GM12878 (cell line): ENCODE measurements at regions not wholly inside any gene's neighbourhood (a gene's known extent, or its start where the extent isn't known, plus 50 kb on each side); places are given as distances from the start of the nearest gene placed in this dataset.
A peak's percentile ranks its signal among the peaks of the same experiment; 100 is the strongest.

Experiments used
- ATAC-seq: fragments of 200-7000 bp; cut with Tn5 transposase; 3 replicates; pipeline ENCODE4 v1.9.1; 2020; ENCODE audit warnings: mild to moderate bottlenecking, moderate library complexity
- BruUV-seq: library from RNA; stranded (reverse); fragments of 400-500 nt; replicated peaks from 2 replicates; lab custom pipeline; 2021; lab: Mats Ljungman, UMichigan
- CTCF ChIA-PET: fragments of 300-600 bp; sonication (Branson Sonifier 250); formaldehyde crosslinking; extraction: SDS; loops from one replicate; lab custom pipeline; 2021; ENCODE audit warnings: inconsistent platforms; lab: Yijun Ruan, JAX
- POLR2A ChIA-PET: fragments of 350-600 bp; formaldehyde crosslinking; extraction: SDS; loops from one replicate; lab custom pipeline; 2021; ENCODE audit warnings: inconsistent platforms; lab: Charles Lee
- RAD21 ChIA-PET: fragments of 300-600 bp; sonication (Branson Sonifier 250); formaldehyde crosslinking; loops from one replicate; lab custom pipeline; 2023; ENCODE audit warnings: antibody characterized with exemption; ENCODE audit not compliant: unreplicated experiment; lab: Charles Lee
- SMC1A ChIA-PET: fragments of 300-600 bp; sonication (Branson Sonifier 250); formaldehyde crosslinking; loops from one replicate; lab custom pipeline; 2023; ENCODE audit not compliant: unreplicated experiment, uncharacterized antibody; lab: Charles Lee
- DNase-seq: peaks from one replicate; pipeline ENCODE4 v3.0.0-alpha.2; 2011; ENCODE audit warnings: low read depth, low spot score
- FAIRE-seq: peaks from 3 replicates; lab custom pipeline; 2011; peaks lifted over from hg19 to GRCh38; lab: Jason Lieb, UNC
- H2AFZ ChIP-seq: 2 replicates; pipeline ENCODE4 v1.6.0; 2011; ENCODE audit warnings: low read depth, low read length, control low read depth; ENCODE audit not compliant: control insufficient read depth
- H3K27ac ChIP-seq: 2 replicates; pipeline ENCODE4 v1.5.1; 2011; ENCODE audit warnings: control low read depth; ENCODE audit not compliant: control insufficient read depth, insufficient read depth
- H3K27me3 ChIP-seq, 2 experiments: replicated peaks in 1 of 2; 2 replicates each; pipeline versions ENCODE4 v1.6.0 to v1.6.1; 2011; ENCODE audit warnings: low read length in 1 of 2; ENCODE audit not compliant: control insufficient read depth in 2 of 2, insufficient read depth in 2 of 2
- H3K36me3 ChIP-seq, 2 experiments: 2 replicates each; pipeline ENCODE4 v1.5.1; 2011; ENCODE audit warnings: low read length in 1 of 2; ENCODE audit not compliant: control insufficient read depth in 2 of 2, insufficient read depth in 2 of 2
- H3K4me1 ChIP-seq: 2 replicates; pipeline ENCODE4 v1.6.1; 2011; ENCODE audit warnings: mild to moderate bottlenecking, low read length, moderate library complexity, mixed read lengths; ENCODE audit not compliant: control insufficient read depth, insufficient read depth
- H3K4me2 ChIP-seq: 2 replicates; pipeline ENCODE4 v1.6.0; 2011; ENCODE audit warnings: control low read depth; ENCODE audit not compliant: control insufficient read depth, insufficient read depth
- H3K4me3 ChIP-seq: fragments of 200-600 bp; sonication (generic); 2 replicates; pipeline ENCODE4 v1.5.1; 2016
- H3K79me2 ChIP-seq: 2 replicates; pipeline ENCODE4 v1.6.0; 2011; ENCODE audit warnings: low read length; ENCODE audit not compliant: control insufficient read depth, insufficient read depth
- H3K9ac ChIP-seq: 2 replicates; pipeline ENCODE4 v1.8.0; 2011; ENCODE audit warnings: low read length, control low read depth, mixed read lengths; ENCODE audit not compliant: control insufficient read depth, insufficient read depth
- H3K9me3 ChIP-seq: replicated peaks from 3 replicates; pipeline ENCODE4 v1.5.1; 2011; ENCODE audit warnings: mild to moderate bottlenecking, low read length; ENCODE audit not compliant: control insufficient read depth, insufficient read depth
- H4K20me1 ChIP-seq: 2 replicates; pipeline ENCODE4 v1.6.0; 2011; ENCODE audit not compliant: control insufficient read depth, insufficient read depth
- BCL3 ChIP-seq: IDR thresholded peaks from 2 replicates; pipeline ENCODE4 v1.6.1; 2011; ENCODE audit warnings: borderline replicate concordance, low read depth, mild to moderate bottlenecking, moderate library complexity, low read length; ENCODE audit not compliant: insufficient read depth, poor library complexity, severe bottlenecking
- CBX5 ChIP-seq: sonication (generic); IDR thresholded peaks from 2 replicates; pipeline ENCODE4 v1.6.1; 2016; ENCODE audit warnings: low read depth, moderate library complexity, mild to moderate bottlenecking, inconsistent platforms
- CTCF ChIP-seq, 3 experiments: IDR thresholded peaks in 2 of 3; conservative IDR thresholded peaks in 1 of 3; 2 replicates each; pipeline ENCODE4 v1.5.1; 2011; ENCODE audit warnings: low read depth in 3 of 3, low read length in 3 of 3, mild to moderate bottlenecking in 3 of 3, control low read depth in 2 of 3, moderate library complexity in 2 of 3, inconsistent platforms in 1 of 3, mixed read lengths in 1 of 3; ENCODE audit not compliant: control insufficient read depth in 2 of 3, insufficient read depth in 1 of 3; ENCODE audit errors: extremely low read depth in 1 of 3
- HDGF ChIP-seq: fragments of 450-650 bp; IDR thresholded peaks from 2 replicates; pipeline ENCODE4 v1.6.1; 2016; ENCODE audit warnings: antibody characterized with exemption
- IKZF1 ChIP-seq: fragments of 450-650 bp; conservative IDR thresholded peaks from 2 replicates; pipeline ENCODE4 v1.6.1; 2017; ENCODE audit warnings: antibody characterized with exemption, mild to moderate bottlenecking
- MXI1 ChIP-seq: fragments of 150-350 bp; IDR thresholded peaks from 2 replicates; pipeline ENCODE4 v1.6.1; 2011; ENCODE audit warnings: low read depth, mild to moderate bottlenecking, inconsistent platforms, low read length, improper control_type of control experiment
- NRF1 ChIP-seq: conservative IDR thresholded peaks from 2 replicates; pipeline ENCODE4 v1.6.1; 2011; ENCODE audit warnings: mild to moderate bottlenecking, low read depth, low read length, improper control_type of control experiment
- RAD21 ChIP-seq: IDR thresholded peaks from 2 replicates; pipeline ENCODE4 v1.6.1; 2011; ENCODE audit warnings: mild to moderate bottlenecking, low read depth, low read length, moderate library complexity; ENCODE audit not compliant: insufficient read depth
- ZNF384 ChIP-seq: IDR thresholded peaks from 2 replicates; pipeline ENCODE4 v1.6.1; 2012; ENCODE audit warnings: low read depth, mild to moderate bottlenecking, low read length, improper control_type of control experiment, borderline replicate concordance
- ZNF592 ChIP-seq: fragments of 450-650 bp; IDR thresholded peaks from 2 replicates; pipeline ENCODE4 v1.6.1; 2017; ENCODE audit warnings: mild to moderate bottlenecking, moderate library complexity
- WGBS: methylation state at CpG from one replicate; pipeline ENCODE4 v1.1.6; 2016; ENCODE audit warnings: low lambda C conversion rate; ENCODE audit not compliant: insufficient replicate concordance, insufficient coverage; ENCODE audit errors: missing lambda C conversion rate; 5-methylcytosine and 5-hydroxymethylcytosine counted together
- in situ Hi-C: fragments of 300-500 bp; cut with MboI; formaldehyde crosslinking; loops from 9 replicates; pipeline ENCODE4 v1.14.3; 2018; ENCODE audit warnings: mixed read lengths
- intact Hi-C: fragments of 100-400 bp; cut with micrococcal nuclease; formaldehyde crosslinking; loops from one replicate; pipeline ENCODE4 v1.14.2; 2022; ENCODE audit not compliant: unreplicated experiment
- TF ChIP-seq, protein P1 (sequence below): fragments of 450-650 bp; IDR thresholded peaks from 2 replicates; pipeline ENCODE4 v1.6.1; 2016; ENCODE audit warnings: mild to moderate bottlenecking, moderate library complexity, borderline replicate concordance

DNA sequence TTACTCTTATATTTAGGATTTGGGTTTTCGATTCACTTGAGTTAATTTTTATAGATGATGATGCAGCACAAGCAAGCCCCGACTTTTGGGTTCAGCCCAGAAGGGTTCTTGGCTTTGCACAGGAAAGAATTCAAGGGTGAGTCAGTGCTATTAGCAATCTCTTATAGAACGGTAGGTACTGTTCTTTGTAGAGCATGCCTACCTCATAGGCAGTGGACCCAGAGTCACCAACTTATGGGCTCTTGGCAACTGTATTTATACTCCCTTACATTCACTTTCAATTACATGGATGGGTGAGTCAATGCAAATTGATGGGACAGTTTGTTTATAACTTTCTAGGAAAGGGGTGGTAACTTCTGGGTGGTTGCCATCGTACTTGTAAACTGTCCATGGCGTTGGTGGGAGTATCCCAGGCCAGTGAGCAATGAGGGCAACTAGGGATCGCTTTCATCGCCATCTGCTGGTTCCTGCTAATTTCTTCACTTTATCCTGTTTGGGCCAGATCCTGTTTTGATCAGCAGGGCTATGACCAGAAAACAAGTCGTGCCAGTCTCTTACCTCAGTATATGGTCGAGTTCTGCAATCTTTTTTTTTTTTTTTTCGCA lies 362.6 kb downstream of the CNTNAP4 start:
- ChIA-PET SMC1A (no interaction called here), CTCF (interaction anchor here (0.8 kb wide), 1 partner anchor 359 kb away, joined by 3 read pairs; no protein-coding TSS in a partner anchor), RAD21 (no interaction called here), POLR2A (no interaction called here)
- Histone ChIP-seq H3K27ac (no peak overlapping the region), H3K9me3 (no peaks in the 10 kb centered on the region), H2AFZ (no peak overlapping the region), H3K79me2 (no peaks in the 10 kb centered on the region), H4K20me1 (no peaks in the 10 kb centered on the region), H3K36me3 (no peaks in the 10 kb centered on the region), H3K9ac (no peak overlapping the region), H3K4me3 (no peak overlapping the region), H3K27me3 (no peaks in the 10 kb centered on the region), H3K4me2 (no peak overlapping the region), H3K4me1 (no peaks in the 10 kb centered on the region)
- in situ Hi-C loops: no loop called here
- DNase-seq (no peak), ATAC-seq (peak; percentile 84), FAIRE-seq (no peak)
- WGBS: 22% methylated on average over 10 of the region's 10 CpGs
- BruUV-seq: no TSS peak
- intact Hi-C loops: no loop called here
- TF ChIP-seq, protein P1, sequence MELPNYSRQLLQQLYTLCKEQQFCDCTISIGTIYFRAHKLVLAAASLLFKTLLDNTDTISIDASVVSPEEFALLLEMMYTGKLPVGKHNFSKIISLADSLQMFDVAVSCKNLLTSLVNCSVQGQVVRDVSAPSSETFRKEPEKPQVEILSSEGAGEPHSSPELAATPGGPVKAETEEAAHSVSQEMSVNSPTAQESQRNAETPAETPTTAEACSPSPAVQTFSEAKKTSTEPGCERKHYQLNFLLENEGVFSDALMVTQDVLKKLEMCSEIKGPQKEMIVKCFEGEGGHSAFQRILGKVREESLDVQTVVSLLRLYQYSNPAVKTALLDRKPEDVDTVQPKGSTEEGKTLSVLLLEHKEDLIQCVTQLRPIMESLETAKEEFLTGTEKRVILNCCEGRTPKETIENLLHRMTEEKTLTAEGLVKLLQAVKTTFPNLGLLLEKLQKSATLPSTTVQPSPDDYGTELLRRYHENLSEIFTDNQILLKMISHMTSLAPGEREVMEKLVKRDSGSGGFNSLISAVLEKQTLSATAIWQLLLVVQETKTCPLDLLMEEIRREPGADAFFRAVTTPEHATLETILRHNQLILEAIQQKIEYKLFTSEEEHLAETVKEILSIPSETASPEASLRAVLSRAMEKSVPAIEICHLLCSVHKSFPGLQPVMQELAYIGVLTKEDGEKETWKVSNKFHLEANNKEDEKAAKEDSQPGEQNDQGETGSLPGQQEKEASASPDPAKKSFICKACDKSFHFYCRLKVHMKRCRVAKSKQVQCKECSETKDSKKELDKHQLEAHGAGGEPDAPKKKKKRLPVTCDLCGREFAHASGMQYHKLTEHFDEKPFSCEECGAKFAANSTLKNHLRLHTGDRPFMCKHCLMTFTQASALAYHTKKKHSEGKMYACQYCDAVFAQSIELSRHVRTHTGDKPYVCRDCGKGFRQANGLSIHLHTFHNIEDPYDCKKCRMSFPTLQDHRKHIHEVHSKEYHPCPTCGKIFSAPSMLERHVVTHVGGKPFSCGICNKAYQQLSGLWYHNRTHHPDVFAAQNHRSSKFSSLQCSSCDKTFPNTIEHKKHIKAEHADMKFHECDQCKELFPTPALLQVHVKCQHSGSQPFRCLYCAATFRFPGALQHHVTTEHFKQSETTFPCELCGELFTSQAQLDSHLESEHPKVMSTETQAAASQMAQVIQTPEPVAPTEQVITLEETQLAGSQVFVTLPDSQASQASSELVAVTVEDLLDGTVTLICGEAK: no peak
- TF ChIP-seq RAD21 (peak; percentile 33; the same call in 1 of the 2 replicates), MXI1 (no peak), CBX5 (no peak), ZNF384 (no peak), IKZF1 (no peak), NRF1 (no peak), ZNF592 (no peak), CTCF (IDR thresholded peaks at IDR 0.05 in 2 of 3, conservative IDR thresholded peaks at IDR 0.05 in 1 of 3; ENCODE audit: control insufficient read depth in 2 of 3, extremely low read depth in 1 of 3, insufficient read depth in 1 of 3, low read depth in 3 of 3, low read length in 3 of 3) (peak; percentile 26 to 36 (median 33); a peak in 4 of 6 replicates), BCL3 (no peak), HDGF (no peak)
